Neuronal stem cell (in vitro differentiated cells): ENCODE measurements at regions not wholly inside any gene's neighbourhood (a gene's known extent, or its start where the extent isn't known, plus 50 kb on each side); places are given as distances from the start of the nearest gene placed in this dataset.
"Not testable (repeated sequence)": the region's sequence is repeated elsewhere in the genome, so short reads cannot be mapped to it uniquely, and the experiment has no call there.

Source experiments
- DNase-seq: peaks from one replicate; pipeline ENCODE4 v3.0.0-alpha.2; 2013; ENCODE audit warnings: low spot score
- H2AFZ ChIP-seq: one replicate; pipeline ENCODE4 v1.6.1; 2013; ENCODE audit warnings: mild to moderate bottlenecking, low read length, inconsistent platforms
- H2AK5ac ChIP-seq: 2 replicates; pipeline ENCODE4 v1.6.1; 2013; ENCODE audit warnings: low read depth, mild to moderate bottlenecking, inconsistent platforms, low read length, moderate library complexity, mixed read lengths
- H2BK120ac ChIP-seq: 2 replicates; pipeline ENCODE4 v1.6.1; 2013; ENCODE audit warnings: low read depth, mild to moderate bottlenecking, inconsistent platforms, low read length, moderate library complexity, mixed read lengths
- H2BK12ac ChIP-seq: one replicate; pipeline ENCODE4 v1.6.1; 2013; ENCODE audit warnings: low read length, inconsistent platforms
- H2BK15ac ChIP-seq: 2 replicates; pipeline ENCODE4 v1.6.1; 2013; ENCODE audit warnings: mild to moderate bottlenecking, low read length, inconsistent platforms, mixed read lengths
- H2BK5ac ChIP-seq: one replicate; pipeline ENCODE4 v1.6.1; 2013; ENCODE audit warnings: inconsistent platforms, mild to moderate bottlenecking, low read length, moderate library complexity
- H3K14ac ChIP-seq: one replicate; pipeline ENCODE4 v1.6.1; 2013; ENCODE audit warnings: low read length, inconsistent platforms
- H3K18ac ChIP-seq: 2 replicates; pipeline ENCODE4 v1.6.1; 2013; ENCODE audit warnings: low read length, inconsistent platforms
- H3K23ac ChIP-seq: 2 replicates; pipeline ENCODE4 v1.6.1; 2013; ENCODE audit warnings: low read depth, mild to moderate bottlenecking, mixed read lengths, low read length, inconsistent platforms; ENCODE audit not compliant: poor library complexity
- H3K27ac ChIP-seq: replicated peaks from 3 replicates; pipeline ENCODE4 v1.5.1; 2013; ENCODE audit warnings: low read length, inconsistent platforms
- H3K27me3 ChIP-seq, 3 experiments: 2 replicates each; pipeline ENCODE4 v1.6.1; 2013; ENCODE audit warnings: low read length in 3 of 3, mild to moderate bottlenecking in 2 of 3, inconsistent platforms in 1 of 3, low read depth in 1 of 3, mixed read lengths in 1 of 3, moderate library complexity in 1 of 3; ENCODE audit not compliant: control insufficient read depth in 3 of 3, insufficient read depth in 3 of 3
- H3K36me3 ChIP-seq, 2 donors: replicated peaks in 1 of 2; 2 replicates each; pipeline ENCODE4 v1.6.1; 2013; ENCODE audit warnings: low read length in 2 of 2; ENCODE audit not compliant: control insufficient read depth in 2 of 2, insufficient read depth in 2 of 2
- H3K4ac ChIP-seq: 2 replicates; pipeline ENCODE4 v1.6.1; 2013; ENCODE audit warnings: inconsistent platforms, mild to moderate bottlenecking, low read length, moderate library complexity
- H3K4me1 ChIP-seq, 2 donors: 1 replicate in 1 of 2; 2 replicates in 1 of 2; pipeline ENCODE4 v1.6.1; 2013; ENCODE audit warnings: low read length in 2 of 2, low read depth in 1 of 2; ENCODE audit not compliant: control insufficient read depth in 2 of 2, insufficient read depth in 1 of 2
- H3K4me2 ChIP-seq: one replicate; pipeline ENCODE4 v1.6.1; 2013; ENCODE audit warnings: mild to moderate bottlenecking, low read length, inconsistent platforms; ENCODE audit not compliant: insufficient read depth, poor library complexity, severe bottlenecking
- H3K4me3 ChIP-seq, 2 donors: 2 replicates each; pipeline ENCODE4 v1.5.1; 2013; ENCODE audit warnings: low read length in 2 of 2, mild to moderate bottlenecking in 2 of 2, inconsistent platforms in 1 of 2, moderate library complexity in 1 of 2
- H3K79me1 ChIP-seq: one replicate; pipeline ENCODE4 v1.6.1; 2013; ENCODE audit warnings: low read depth, mild to moderate bottlenecking, inconsistent platforms, low read length, moderate library complexity
- H3K9ac ChIP-seq: one replicate; pipeline ENCODE4 v1.6.1; 2013; ENCODE audit warnings: mild to moderate bottlenecking, low read depth, low read length, inconsistent platforms; ENCODE audit not compliant: poor library complexity
- H3K9me3 ChIP-seq, 2 donors: replicated peaks in 1 of 2; 2 replicates each; pipeline versions ENCODE3 to v1.6.1; 2013; ENCODE audit warnings: low read length in 2 of 2, mild to moderate bottlenecking in 2 of 2, inconsistent platforms in 1 of 2, low read depth in 1 of 2, mixed read lengths in 1 of 2, moderate library complexity in 1 of 2; ENCODE audit not compliant: control insufficient read depth in 2 of 2, insufficient read depth in 1 of 2
- H4K8ac ChIP-seq: one replicate; pipeline ENCODE4 v1.6.1; 2013; ENCODE audit warnings: low read depth, mild to moderate bottlenecking, inconsistent platforms, low read length, moderate library complexity
- H4K91ac ChIP-seq: one replicate; pipeline ENCODE4 v1.6.1; 2013; ENCODE audit warnings: low read length, low read depth, mild to moderate bottlenecking, inconsistent platforms; ENCODE audit not compliant: poor library complexity
- WGBS, 2 donors: extraction: QIAGEN DNeasy Blood & Tissue Kit; methylation state at CpG; one replicate each; pipeline ENCODE4 v1.1.7; 2013; ENCODE audit warnings: missing lambda C conversion rate in 2 of 2, mixed read lengths in 1 of 2; ENCODE audit not compliant: insufficient read length in 2 of 2, insufficient replicate concordance in 1 of 2; ENCODE audit errors: extremely low coverage in 2 of 2; 5-methylcytosine and 5-hydroxymethylcytosine counted together

- Histone ChIP-seq H2AK5ac (no peak overlapping the region), H3K79me1 (no peaks in the 10 kb centered on the region), H4K91ac (no peak overlapping the region), H3K18ac (no peak overlapping the region), H2BK15ac (no peak overlapping the region), H3K4ac (no peak overlapping the region), H2BK120ac (no peak overlapping the region), H3K14ac (no peak overlapping the region), H3K4me1 (no peaks in the 10 kb centered on the region), H3K9me3 (no peaks in the 10 kb centered on the region), H2BK12ac (no peak overlapping the region), H3K27me3 (no peaks in the 10 kb centered on the region), H2AFZ (peak overlapping the region; percentile 5), H3K4me3 (no peak overlapping the region), H3K4me2 (no peak overlapping the region), H4K8ac (no peak overlapping the region), H3K23ac (no peak overlapping the region), H2BK5ac (no peak overlapping the region), H3K27ac (no peak overlapping the region), H3K36me3 (no peaks in the 10 kb centered on the region), H3K9ac (no peak overlapping the region)
- WGBS, 2 donors = no CpG with 5 or more reads among the region's 1 CpG
- DNase-seq = no peak
Observed at GRCh38 chr2:145887915-145888314, 1368.0 kb upstream of the ZEB2 start.

DNA sequence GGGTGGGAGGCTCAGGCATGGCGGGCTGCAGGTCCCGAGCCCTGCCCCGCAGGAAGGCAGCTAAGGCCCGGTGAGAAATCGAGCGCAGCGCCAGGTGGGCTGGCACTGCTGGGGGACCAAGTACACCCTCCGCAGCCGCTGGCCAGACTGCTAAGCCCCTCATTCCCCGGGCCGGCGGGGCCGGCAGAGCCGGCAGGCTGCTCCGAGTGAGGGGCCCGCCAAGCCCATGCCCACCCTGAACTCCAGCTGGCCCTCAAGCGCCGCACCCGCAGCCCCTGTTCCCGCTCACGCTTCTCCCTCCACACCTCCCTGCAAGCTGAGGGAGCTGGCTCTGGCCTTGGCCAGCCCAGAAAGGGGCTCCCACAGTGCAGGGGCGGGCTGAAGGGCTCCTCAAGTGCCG, 1361.1 kb upstream of the ZEB2 start:
- H3K36me3 ChIP-seq, H3K4ac ChIP-seq, H3K14ac ChIP-seq, H3K9ac ChIP-seq, H3K18ac ChIP-seq, H3K23ac ChIP-seq, H2BK12ac ChIP-seq, H3K9me3 ChIP-seq, H4K91ac ChIP-seq, DNase-seq, H2BK15ac ChIP-seq, H3K27me3 ChIP-seq, H3K4me2 ChIP-seq, H2BK5ac ChIP-seq, H3K79me1 ChIP-seq, H2AFZ ChIP-seq, H2BK120ac ChIP-seq, H3K4me3 ChIP-seq, H2AK5ac ChIP-seq, H3K27ac ChIP-seq, H3K4me1 ChIP-seq, H4K8ac ChIP-seq: not testable (repeated sequence)
- no CpG with 5 or more reads among the region's 23 CpGs for WGBS, 2 donors

- Histone ChIP-seq H2AK5ac (no peak overlapping the region), H3K27ac (no peak overlapping the region), H3K4me2 (no peak overlapping the region), H2BK12ac (no peak overlapping the region), H3K4ac (no peak overlapping the region), H4K91ac (no peak overlapping the region), H3K36me3 (no peaks in the 10 kb centered on the region), H3K9me3 (no peaks in the 10 kb centered on the region), H3K27me3 (no peaks in the 10 kb centered on the region), H3K79me1 (no peaks in the 10 kb centered on the region), H3K4me1 (no peaks in the 10 kb centered on the region), H2AFZ (no peak overlapping the region), H2BK5ac (no peak overlapping the region), H2BK15ac (no peak overlapping the region), H3K9ac (no peak overlapping the region), H4K8ac (no peak overlapping the region), H2BK120ac (no peak overlapping the region), H3K4me3 (no peak overlapping the region), H3K23ac (no peak overlapping the region), H3K18ac (no peak overlapping the region), H3K14ac (no peak overlapping the region)
- no peak for DNase-seq
- no CpG with 5 or more reads among the region's 5 CpGs for WGBS, 2 donors
Observed at GRCh38 chr2:145875016-145875415, 1355.1 kb upstream of the ZEB2 start.

DNA sequence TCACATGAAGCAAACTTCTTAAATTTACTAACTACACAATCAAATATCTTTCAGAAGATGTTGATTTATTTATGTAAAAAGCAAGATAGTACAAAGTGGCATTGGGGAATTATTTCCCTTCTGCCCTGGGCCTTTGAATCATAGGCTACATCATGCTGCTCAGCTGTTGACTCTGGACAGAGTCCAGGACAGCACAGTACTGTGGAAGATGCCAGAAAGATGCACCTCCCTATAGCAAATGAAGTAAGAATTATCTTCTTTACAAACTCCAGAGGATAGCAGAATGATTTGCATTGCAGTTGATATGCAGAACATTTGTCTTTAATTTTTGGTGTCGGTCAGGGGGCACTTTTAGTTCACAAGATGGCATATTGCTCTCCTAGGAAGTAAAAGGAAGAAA, 1354.5 kb upstream of the ZEB2 start:
- Histone ChIP-seq H3K23ac (no peak overlapping the region), H3K4me2 (no peak overlapping the region), H3K27ac (no peak overlapping the region), H3K9me3 (no peaks in the 10 kb centered on the region), H2BK120ac (no peak overlapping the region), H4K8ac (no peak overlapping the region), H3K4me3 (no peak overlapping the region), H3K9ac (no peak overlapping the region), H3K4ac (no peak overlapping the region), H2BK12ac (no peak overlapping the region), H3K27me3 (no peaks in the 10 kb centered on the region), H2BK5ac (no peak overlapping the region), H3K79me1 (no peaks in the 10 kb centered on the region), H3K18ac (no peak overlapping the region), H4K91ac (no peak overlapping the region), H2AK5ac (no peak overlapping the region), H3K36me3 (no peaks in the 10 kb centered on the region), H2AFZ (no peak overlapping the region), H2BK15ac (no peak overlapping the region), H3K14ac (no peak overlapping the region), H3K4me1 (no peaks in the 10 kb centered on the region)
- DNase-seq = no peak
- no CpG with 5 or more reads among the region's 1 CpG for WGBS, 2 donors
